Adrenal gland (tissue), 9 donors: ENCODE measurements at regions not wholly inside any gene's neighbourhood (a gene's known extent, or its start where the extent isn't known, plus 50 kb on each side); places are given as distances from the start of the nearest gene placed in this dataset.

ENCODE experiments used
- DNase-seq, 7 donors: peaks; one replicate each; pipeline ENCODE4 v3.0.0-alpha.2; 2019 to 2020
- H3K27ac ChIP-seq, 5 donors: fragments of 200-600 bp; sonication (generic) in 4 of 5; 1 replicate in 3 of 5; 2 replicates in 2 of 5; pipeline versions ENCODE4 v1.5.1 to v1.8.0; 2016 to 2020; ENCODE audit warnings: mild to moderate bottlenecking in 1 of 5
- H3K27me3 ChIP-seq: fragments of 200-600 bp; 2 replicates; pipeline ENCODE4 v1.8.0; 2021
- H3K36me3 ChIP-seq, 2 donors: fragments of 200-600 bp; replicated peaks in 1 of 2; 1 replicate in 1 of 2; 2 replicates in 1 of 2; pipeline versions ENCODE4 v1.5.1 to v1.8.0; 2018 to 2022
- H3K4me1 ChIP-seq, 2 donors: fragments of 200-600 bp; replicated peaks in 1 of 2; 1 replicate in 1 of 2; 2 replicates in 1 of 2; pipeline versions ENCODE4 v1.5.1 to v1.8.0; 2018 to 2021
- H3K4me3 ChIP-seq, 4 donors: fragments of 200-600 bp; sonication (generic) in 3 of 4; one replicate each; pipeline ENCODE4 v1.5.1; 2016 to 2018
- H3K9me3 ChIP-seq, 3 donors: fragments of 200-600 bp; sonication (generic) in 1 of 3; replicated peaks in 1 of 3; 1 replicate in 2 of 3; 2 replicates in 1 of 3; pipeline versions ENCODE4 v1.5.1 to v1.8.0; 2016 to 2021
- POLR2A ChIP-seq, 2 donors: fragments of 450-650 bp; IDR thresholded peaks; one replicate each; pipeline ENCODE4 v1.6.1; 2017; ENCODE audit warnings: antibody characterized with exemption in 2 of 2, mild to moderate bottlenecking in 2 of 2, moderate library complexity in 1 of 2
- WGBS, 4 donors: extraction: QIAGEN DNeasy Blood & Tissue Kit in 2 of 4; methylation state at CpG; one replicate each; pipeline versions ENCODE4 v1.1.5 to v1.1.7; 2013 to 2017; 5-methylcytosine and 5-hydroxymethylcytosine counted together
- intact Hi-C, 2 donors: fragments of 100-400 bp; cut with DNase I; formaldehyde crosslinking; loops; one replicate each; pipeline versions ENCODE4 v1.14.1 to v1.15.0; 2022 to 2023
- TF ChIP-seq, protein P1 (sequence below), 6 experiments: fragments of 450-650 bp in 4 of 6; fragments of 200-600 bp in 2 of 6; sonication (generic) in 1 of 6; IDR thresholded peaks; 1 replicate in 5 of 6; 2 replicates in 1 of 6; pipeline versions ENCODE4 v1.5.1 to v1.8.0; 2016 to 2021; ENCODE audit warnings: antibody characterized with exemption in 6 of 6, mild to moderate bottlenecking in 2 of 6, moderate library complexity in 1 of 6
- donor health status: healthy with polysubstance abuse.
- donor health status: Bipolar disorder and iron deficiency.
- donor health status: DM: yes; HTN: yes; CAD: no.
- donor health status: DM: no; HTN: no; CAD: no.
- donor health status: DM: no; HTN: no; CAD: no.

GRCh38 chr2:18647731-18648130, 58.4 kb upstream of the NT5C1B start:
- no peak for TF ChIP-seq POLR2A (IDR thresholded peaks at IDR 0.05)
- TF ChIP-seq, protein P1, sequence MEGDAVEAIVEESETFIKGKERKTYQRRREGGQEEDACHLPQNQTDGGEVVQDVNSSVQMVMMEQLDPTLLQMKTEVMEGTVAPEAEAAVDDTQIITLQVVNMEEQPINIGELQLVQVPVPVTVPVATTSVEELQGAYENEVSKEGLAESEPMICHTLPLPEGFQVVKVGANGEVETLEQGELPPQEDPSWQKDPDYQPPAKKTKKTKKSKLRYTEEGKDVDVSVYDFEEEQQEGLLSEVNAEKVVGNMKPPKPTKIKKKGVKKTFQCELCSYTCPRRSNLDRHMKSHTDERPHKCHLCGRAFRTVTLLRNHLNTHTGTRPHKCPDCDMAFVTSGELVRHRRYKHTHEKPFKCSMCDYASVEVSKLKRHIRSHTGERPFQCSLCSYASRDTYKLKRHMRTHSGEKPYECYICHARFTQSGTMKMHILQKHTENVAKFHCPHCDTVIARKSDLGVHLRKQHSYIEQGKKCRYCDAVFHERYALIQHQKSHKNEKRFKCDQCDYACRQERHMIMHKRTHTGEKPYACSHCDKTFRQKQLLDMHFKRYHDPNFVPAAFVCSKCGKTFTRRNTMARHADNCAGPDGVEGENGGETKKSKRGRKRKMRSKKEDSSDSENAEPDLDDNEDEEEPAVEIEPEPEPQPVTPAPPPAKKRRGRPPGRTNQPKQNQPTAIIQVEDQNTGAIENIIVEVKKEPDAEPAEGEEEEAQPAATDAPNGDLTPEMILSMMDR (IDR thresholded peaks at IDR 0.05): no peak
- intact Hi-C loops: no loop called here
- WGBS, 4 donors: 65 to 88% (median 82%) methylated on average over 1 of the region's 1 CpG
- no peak for DNase-seq
- Histone ChIP-seq H3K36me3 (no peaks in the 10 kb centered on the region), H3K9me3 (peaks cover 0 to 4% (median 0%) of the 10 kb centered on the region in 3 donors), H3K4me1 (no peaks in the 10 kb centered on the region), H3K27me3 (no peaks in the 10 kb centered on the region), H3K4me3 (no peak overlapping the region), H3K27ac (no peak overlapping the region)

- no peak for DNase-seq
- TF ChIP-seq, protein P1 (IDR thresholded peaks at IDR 0.05): no peak
- TF ChIP-seq POLR2A (IDR thresholded peaks at IDR 0.05): no peak
- no peaks in the 10 kb centered on the region for H3K27me3 ChIP-seq
- H3K4me1 ChIP-seq: no peaks in the 10 kb centered on the region
- H3K9me3 ChIP-seq: peaks cover 0 to 4% (median 0%) of the 10 kb centered on the region in 3 donors
- H3K27ac ChIP-seq: no peak overlapping the region
- no peaks in the 10 kb centered on the region for H3K36me3 ChIP-seq
- no peak overlapping the region for H3K4me3 ChIP-seq
- intact Hi-C loops: no loop called here
Measured at GRCh38 chr2:18645315-18645714, 55.9 kb upstream of the NT5C1B start.

- TF ChIP-seq, protein P1 (IDR thresholded peaks at IDR 0.05): no peak
- no peak for TF ChIP-seq POLR2A (IDR thresholded peaks at IDR 0.05)
- WGBS, 4 donors: 86 to 90% (median 87%) methylated on average over 2 of the region's 2 CpGs
Measured at GRCh38 chr2:18644115-18644462, 54.7 kb upstream of the NT5C1B start.

DNA sequence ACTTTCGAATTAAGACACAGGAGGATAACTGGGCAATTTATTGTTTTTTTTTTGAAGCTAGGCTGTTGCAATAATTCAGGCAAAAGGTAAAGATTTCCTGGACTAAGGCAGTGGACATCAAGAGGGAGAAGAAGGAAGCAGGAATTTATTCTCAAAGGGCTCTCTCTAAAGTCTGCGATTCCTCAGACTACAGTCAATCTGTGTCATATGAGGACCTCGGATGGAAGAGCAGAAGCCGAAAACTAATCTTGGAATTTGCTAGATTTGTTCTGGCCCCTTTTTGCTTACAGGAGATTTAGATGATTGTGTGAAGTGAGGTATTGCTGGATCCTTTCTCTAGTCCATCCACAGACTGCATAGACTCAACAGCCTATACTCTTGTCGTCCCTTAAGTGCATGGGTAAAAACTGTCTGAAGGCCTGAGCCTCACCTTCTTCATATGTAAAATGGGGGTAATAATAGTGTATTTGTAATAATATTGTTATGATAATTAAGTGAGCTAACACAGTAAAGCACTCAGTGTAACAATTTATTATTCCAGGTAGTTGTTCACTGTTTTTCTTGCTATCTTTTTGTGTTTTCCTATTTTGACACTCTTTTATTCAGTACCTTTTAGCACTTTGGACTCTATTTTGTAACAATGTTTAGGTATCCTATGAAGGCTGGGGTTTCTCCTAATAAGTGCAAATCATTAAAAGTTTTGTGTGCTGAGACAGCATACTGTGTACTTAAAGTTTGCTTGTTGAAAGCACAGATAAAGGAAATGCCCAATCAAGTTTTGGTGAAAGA, 54.2 kb upstream of the NT5C1B start:
- WGBS, 4 donors: 64 to 85% (median 81%) methylated on average over 5 of the region's 5 CpGs
- intact Hi-C loops: no loop called here
- no peak for DNase-seq
- TF ChIP-seq, protein P1 (IDR thresholded peaks at IDR 0.05): no peak
- no peak for TF ChIP-seq POLR2A (IDR thresholded peaks at IDR 0.05)
- H3K27me3 ChIP-seq: no peaks in the 10 kb centered on the region
- H3K36me3 ChIP-seq: no peaks in the 10 kb centered on the region
- peaks cover 0 to 4% (median 0%) of the 10 kb centered on the region in 3 donors for H3K9me3 ChIP-seq
- H3K27ac ChIP-seq: no peak overlapping the region
- no peaks in the 10 kb centered on the region for H3K4me1 ChIP-seq
- H3K4me3 ChIP-seq: no peak overlapping the region

More at GRCh38 chr2:18644115-18644462, 54.7 kb upstream of the NT5C1B start:
- Histone ChIP-seq H3K27me3 (no peaks in the 10 kb centered on the region), H3K4me3 (no peak overlapping the region), H3K9me3 (peaks cover 0 to 4% (median 0%) of the 10 kb centered on the region in 3 donors), H3K27ac (no peak overlapping the region), H3K36me3 (no peaks in the 10 kb centered on the region), H3K4me1 (no peaks in the 10 kb centered on the region)
- DNase-seq: no peak
- intact Hi-C loops: no loop called here
